A673 (cell line): ENCODE measurements at regions not wholly inside any gene's neighbourhood (a gene's known extent, or its start where the extent isn't known, plus 50 kb on each side); places are given as distances from the start of the nearest gene placed in this dataset.

ENCODE experiments used
- BruUV-seq: library from RNA; stranded (reverse); fragments of 400-500 nt; replicated peaks from 2 replicates; lab custom pipeline; 2021; lab: Mats Ljungman, UMichigan
- CTCF ChIA-PET: fragments of 300-600 bp; sonication (Branson Sonifier 250); formaldehyde crosslinking; loops from one replicate; lab custom pipeline; 2022; ENCODE audit warnings: antibody characterized with exemption; lab: Charles Lee
- POLR2A ChIA-PET: fragments of 300-600 bp; sonication (Branson Sonifier 250); formaldehyde crosslinking; loops from one replicate; lab custom pipeline; 2022; ENCODE audit warnings: antibody characterized with exemption; ENCODE audit not compliant: low non-redundant PET; lab: Charles Lee
- DNase-seq: peaks from one replicate; pipeline ENCODE4 v3.0.0-alpha.2; 2015; ENCODE audit warnings: low spot score
- H3K27ac ChIP-seq: fragments of 200-600 bp; sonication (generic); 2 replicates; pipeline ENCODE4 v1.5.1; 2016; ENCODE audit warnings: mixed run types, low read depth, mild to moderate bottlenecking, mixed read lengths, antibody characterized with exemption, low read length; ENCODE audit not compliant: poor library complexity, severe bottlenecking
- H3K27me3 ChIP-seq: fragments of 200-600 bp; sonication (generic); replicated peaks from 2 replicates; pipeline ENCODE4 v1.6.1; 2017; ENCODE audit warnings: mixed run types, low read depth, mild to moderate bottlenecking, mixed read lengths, antibody characterized with exemption, low read length; ENCODE audit not compliant: insufficient read depth, poor library complexity
- H3K36me3 ChIP-seq: fragments of 200-600 bp; sonication (generic); 2 replicates; pipeline ENCODE4 v1.6.1; 2016; ENCODE audit warnings: mixed run types, mild to moderate bottlenecking, mixed read lengths, antibody characterized with exemption, low read length; ENCODE audit not compliant: insufficient read depth, poor library complexity, severe bottlenecking
- H3K4me1 ChIP-seq: fragments of 200-600 bp; sonication (generic); 2 replicates; pipeline ENCODE4 v1.6.1; 2017; ENCODE audit warnings: mixed run types, mild to moderate bottlenecking, mixed read lengths, antibody characterized with exemption, low read length; ENCODE audit not compliant: insufficient read depth, poor library complexity, severe bottlenecking
- H3K4me3 ChIP-seq: fragments of 200-600 bp; sonication (generic); 2 replicates; pipeline ENCODE4 v1.5.1; 2016; ENCODE audit warnings: low read depth, mixed run types, mild to moderate bottlenecking, mixed read lengths, low read length; ENCODE audit not compliant: poor library complexity, severe bottlenecking
- H3K9me3 ChIP-seq: fragments of 200-600 bp; sonication (generic); 2 replicates; pipeline ENCODE4 v1.6.1; 2016; ENCODE audit warnings: mixed run types, low read depth, mild to moderate bottlenecking, mixed read lengths, antibody characterized with exemption, low read length; ENCODE audit not compliant: poor library complexity, severe bottlenecking
- EZH2 ChIP-seq: fragments of 200-600 bp; sonication (generic); IDR thresholded peaks from 2 replicates; pipeline ENCODE4 v1.6.1; 2017; ENCODE audit warnings: borderline replicate concordance, low read depth, mild to moderate bottlenecking, mixed read lengths, antibody characterized with exemption, low read length; ENCODE audit not compliant: poor library complexity, severe bottlenecking
- intact Hi-C: fragments of 100-400 bp; cut with micrococcal nuclease; formaldehyde crosslinking; loops from one replicate; pipeline ENCODE4 v1.10.0; 2022; ENCODE audit not compliant: unreplicated experiment
- TF ChIP-seq, protein P1 (sequence below): fragments of 300-800, 200-600 bp; sonication (generic); conservative IDR thresholded peaks from 2 replicates; pipeline ENCODE4 v1.5.1; 2017; ENCODE audit warnings: low read depth, mild to moderate bottlenecking, antibody characterized with exemption, low read length, moderate library complexity, mixed read lengths

GRCh38 chr7:12456506-12456905 lies 52.8 kb upstream of the VWDE start:
- TF ChIP-seq, protein P1, sequence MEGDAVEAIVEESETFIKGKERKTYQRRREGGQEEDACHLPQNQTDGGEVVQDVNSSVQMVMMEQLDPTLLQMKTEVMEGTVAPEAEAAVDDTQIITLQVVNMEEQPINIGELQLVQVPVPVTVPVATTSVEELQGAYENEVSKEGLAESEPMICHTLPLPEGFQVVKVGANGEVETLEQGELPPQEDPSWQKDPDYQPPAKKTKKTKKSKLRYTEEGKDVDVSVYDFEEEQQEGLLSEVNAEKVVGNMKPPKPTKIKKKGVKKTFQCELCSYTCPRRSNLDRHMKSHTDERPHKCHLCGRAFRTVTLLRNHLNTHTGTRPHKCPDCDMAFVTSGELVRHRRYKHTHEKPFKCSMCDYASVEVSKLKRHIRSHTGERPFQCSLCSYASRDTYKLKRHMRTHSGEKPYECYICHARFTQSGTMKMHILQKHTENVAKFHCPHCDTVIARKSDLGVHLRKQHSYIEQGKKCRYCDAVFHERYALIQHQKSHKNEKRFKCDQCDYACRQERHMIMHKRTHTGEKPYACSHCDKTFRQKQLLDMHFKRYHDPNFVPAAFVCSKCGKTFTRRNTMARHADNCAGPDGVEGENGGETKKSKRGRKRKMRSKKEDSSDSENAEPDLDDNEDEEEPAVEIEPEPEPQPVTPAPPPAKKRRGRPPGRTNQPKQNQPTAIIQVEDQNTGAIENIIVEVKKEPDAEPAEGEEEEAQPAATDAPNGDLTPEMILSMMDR, result no peak
- TF ChIP-seq EZH2, result no peak
- no peaks in the 10 kb centered on the region for H3K27me3 ChIP-seq
- ChIA-PET CTCF (interaction anchor here (1.0 to 1.3 kb wide), 2 partner anchors 23 to 34 kb away, joined by 4 read pairs; no protein-coding TSS in a partner anchor), POLR2A (no interaction called here)
- no peaks in the 10 kb centered on the region for H3K9me3 ChIP-seq
- H3K36me3 ChIP-seq, result no peaks in the 10 kb centered on the region
- DNase-seq, result peak; percentile 71
- H3K4me3 ChIP-seq, result no peak overlapping the region
- no TSS peak for BruUV-seq
- peaks cover 8% of the 10 kb centered on the region for H3K4me1 ChIP-seq
- intact Hi-C loops, result loop anchor here (10.0 kb wide), 1 partner anchor 168 kb away; no protein-coding TSS in a partner anchor
- no peak overlapping the region for H3K27ac ChIP-seq

DNA sequence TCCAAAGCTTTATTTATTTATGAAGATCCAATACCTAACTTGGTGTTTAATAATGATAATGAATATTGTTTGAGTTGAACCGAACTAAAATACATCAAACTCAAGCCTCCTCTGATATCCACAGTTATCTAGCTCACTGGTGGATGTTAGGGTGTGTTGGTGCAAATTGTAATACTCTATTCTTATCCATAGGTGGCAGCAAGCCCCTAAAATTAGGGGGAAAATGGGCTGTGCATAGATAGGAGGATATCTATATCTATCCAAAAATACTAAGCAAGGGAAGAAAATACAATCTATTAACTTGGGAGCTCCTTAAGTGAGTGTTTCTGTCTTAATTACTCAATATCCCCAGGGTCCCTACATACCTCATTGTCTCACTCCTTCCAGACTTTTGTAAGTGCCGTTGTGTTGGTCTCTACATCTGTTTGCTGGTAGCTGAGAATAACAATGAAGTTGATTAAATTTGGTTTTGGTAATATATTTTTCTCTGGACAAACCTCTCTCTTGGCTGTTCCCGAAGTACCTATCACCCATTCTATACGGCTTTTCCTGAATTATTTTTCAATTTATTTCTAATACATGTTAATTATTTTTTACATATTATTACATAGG lies 55.0 kb upstream of the VWDE start:
- no peak overlapping the region for H3K4me3 ChIP-seq
- H3K4me1 ChIP-seq, result peaks cover 8% of the 10 kb centered on the region
- no peaks in the 10 kb centered on the region for H3K9me3 ChIP-seq
- POLR2A ChIA-PET, result no interaction called here
- H3K27me3 ChIP-seq, result no peaks in the 10 kb centered on the region
- H3K36me3 ChIP-seq, result no peaks in the 10 kb centered on the region
- no peak for TF ChIP-seq EZH2
- TF ChIP-seq, protein P1, result peak; percentile 77
- BruUV-seq, result no TSS peak
- H3K27ac ChIP-seq, result no peak overlapping the region
- intact Hi-C loops, result loop anchor here (1.0 to 10.0 kb wide), 3 partner anchors 32 to 166 kb away; no protein-coding TSS in a partner anchor
- CTCF ChIA-PET, result interaction anchor here (0.5 to 2.0 kb wide), 11 partner anchors 10 to 500 kb away, joined by 3 to 24 read pairs (median 3); no protein-coding TSS in a partner anchor
- DNase-seq, result peak; percentile 70

DNA sequence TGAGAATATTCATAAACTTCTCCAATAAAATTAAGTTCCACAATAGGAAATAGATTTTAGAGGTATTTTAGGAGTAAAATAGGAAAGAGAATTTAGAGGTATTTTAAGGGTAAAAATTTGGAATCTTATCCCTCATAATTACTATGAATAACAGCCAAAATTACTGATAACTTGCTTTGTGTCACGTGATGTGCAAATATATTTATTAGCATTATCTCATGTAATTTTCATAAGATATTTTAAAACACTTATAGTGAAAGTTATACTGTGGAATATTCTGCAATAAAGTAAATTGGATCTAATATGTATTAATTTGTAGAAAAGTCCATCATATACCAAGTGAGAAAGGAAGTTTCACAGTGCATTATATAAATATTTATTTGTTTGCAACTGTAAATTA lies 64.2 kb upstream of the VWDE start:
- no peak for DNase-seq
- ChIA-PET CTCF (no interaction called here), POLR2A (no interaction called here)
- TF ChIP-seq, protein P1, result no peak
- no peak for TF ChIP-seq EZH2
- H3K9me3 ChIP-seq, result no peaks in the 10 kb centered on the region
- BruUV-seq, result no TSS peak
- H3K4me1 ChIP-seq, result no peaks in the 10 kb centered on the region
- no peak overlapping the region for H3K4me3 ChIP-seq
- no peaks in the 10 kb centered on the region for H3K27me3 ChIP-seq
- intact Hi-C loops, result no loop called here
- no peak overlapping the region for H3K27ac ChIP-seq
- H3K36me3 ChIP-seq, result no peaks in the 10 kb centered on the region
